GM10266 (cell line): ENCODE measurements at regions not wholly inside any gene's neighbourhood (a gene's known extent, or its start where the extent isn't known, plus 50 kb on each side); places are given as distances from the start of the nearest gene placed in this dataset.

Experiments
- DNase-seq: peaks from one replicate; pipeline ENCODE4 v3.0.0; 2012; ENCODE audit errors: extremely low spot score
- CTCF ChIP-seq: IDR thresholded peaks from 2 replicates; pipeline ENCODE4 v1.5.1; 2012; ENCODE audit warnings: mild to moderate bottlenecking, low read depth; ENCODE audit not compliant: control insufficient read depth, insufficient read depth; ENCODE audit errors: missing control alignments

- TF ChIP-seq CTCF, result no peak
- no peak for DNase-seq
These were observed 622.2 kb downstream of the EDEM1 start for GRCh38 chr3:5809586-5810246.

GRCh38 chr3:5811016-5811415, 623.5 kb downstream of the EDEM1 start:
- TF ChIP-seq CTCF, result no peak
- no peak for DNase-seq

GRCh38 chr3:5813521-5813920, 626.0 kb downstream of the EDEM1 start:
- no peak for TF ChIP-seq CTCF
- DNase-seq, result no peak

GRCh38 chr3:5822843-5823242, 635.3 kb downstream of the EDEM1 start:
- TF ChIP-seq CTCF, result no peak
- no peak for DNase-seq

- no peak for DNase-seq
These were observed 639.0 kb downstream of the EDEM1 start for GRCh38 chr3:5826467-5826866.

GRCh38 chr3:5828251-5828650, 640.7 kb downstream of the EDEM1 start:
- DNase-seq, result no peak
- no peak for TF ChIP-seq CTCF

More at GRCh38 chr3:5826467-5826866, 639.0 kb downstream of the EDEM1 start:
- no peak for TF ChIP-seq CTCF

GRCh38 chr3:5840056-5840455, 652.5 kb downstream of the EDEM1 start:
- TF ChIP-seq CTCF, result no peak
- no peak for DNase-seq
